ENCODE measurements at regions not wholly inside any gene's neighbourhood (a gene's known extent, or its start where the extent isn't known, plus 50 kb on each side); places are given as distances from the start of the nearest gene placed in this dataset.

DNA sequence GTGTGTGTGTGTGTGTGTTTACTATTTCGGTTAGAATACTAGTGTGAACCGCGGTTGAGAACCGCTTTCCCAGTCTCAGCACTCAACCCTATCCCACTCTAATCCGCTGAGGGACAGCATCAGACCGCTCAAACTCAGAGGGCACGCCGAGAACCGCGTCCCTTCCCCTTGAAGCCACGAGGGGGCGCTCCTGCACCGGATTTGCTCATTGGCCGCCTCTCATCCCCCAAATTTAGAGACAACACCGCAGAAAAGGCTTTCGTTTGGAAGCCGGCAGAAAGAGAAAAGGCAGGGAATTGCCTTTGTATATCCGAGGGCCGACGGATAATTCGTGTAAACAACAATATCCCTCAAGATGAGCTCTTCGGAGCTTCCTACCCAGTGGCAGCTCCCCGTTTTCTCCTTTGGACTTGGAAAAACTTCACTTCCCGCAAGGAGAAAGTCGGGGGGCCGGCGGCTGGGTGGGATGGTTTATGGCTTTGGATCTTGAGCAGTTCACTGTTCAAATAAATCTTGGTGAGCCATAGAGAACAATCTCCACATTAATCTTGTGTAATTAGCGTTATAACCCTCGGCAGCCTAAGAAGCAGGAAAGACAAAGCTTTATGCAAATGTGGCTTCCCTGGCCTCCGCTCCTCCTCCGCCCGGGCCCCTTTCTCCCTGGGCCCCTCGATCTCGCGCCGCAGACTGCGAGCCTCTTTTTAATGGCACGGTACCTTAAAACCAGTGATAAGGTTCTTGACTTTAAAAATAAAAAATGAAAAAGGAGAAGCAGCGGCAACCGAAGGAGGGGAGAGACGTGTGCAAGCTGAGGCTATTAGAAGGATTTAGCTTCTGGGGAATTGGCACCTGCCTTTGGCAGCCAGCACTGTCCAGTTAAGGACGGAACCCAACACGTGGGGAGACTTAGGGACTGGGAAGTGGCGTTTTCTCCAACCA lies 296.8 kb downstream of the PARP8 start:
- TF ChIP-seq, protein P1, sequence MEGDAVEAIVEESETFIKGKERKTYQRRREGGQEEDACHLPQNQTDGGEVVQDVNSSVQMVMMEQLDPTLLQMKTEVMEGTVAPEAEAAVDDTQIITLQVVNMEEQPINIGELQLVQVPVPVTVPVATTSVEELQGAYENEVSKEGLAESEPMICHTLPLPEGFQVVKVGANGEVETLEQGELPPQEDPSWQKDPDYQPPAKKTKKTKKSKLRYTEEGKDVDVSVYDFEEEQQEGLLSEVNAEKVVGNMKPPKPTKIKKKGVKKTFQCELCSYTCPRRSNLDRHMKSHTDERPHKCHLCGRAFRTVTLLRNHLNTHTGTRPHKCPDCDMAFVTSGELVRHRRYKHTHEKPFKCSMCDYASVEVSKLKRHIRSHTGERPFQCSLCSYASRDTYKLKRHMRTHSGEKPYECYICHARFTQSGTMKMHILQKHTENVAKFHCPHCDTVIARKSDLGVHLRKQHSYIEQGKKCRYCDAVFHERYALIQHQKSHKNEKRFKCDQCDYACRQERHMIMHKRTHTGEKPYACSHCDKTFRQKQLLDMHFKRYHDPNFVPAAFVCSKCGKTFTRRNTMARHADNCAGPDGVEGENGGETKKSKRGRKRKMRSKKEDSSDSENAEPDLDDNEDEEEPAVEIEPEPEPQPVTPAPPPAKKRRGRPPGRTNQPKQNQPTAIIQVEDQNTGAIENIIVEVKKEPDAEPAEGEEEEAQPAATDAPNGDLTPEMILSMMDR (IDR thresholded peaks at IDR 0.05), result peak in 1 of 3 donors; percentile 10
- no peak for TF ChIP-seq POLR2A (IDR thresholded peaks at IDR 0.05)

Data from ovary (tissue), 3 donors.